HG03521 (cell line): ENCODE measurements at regions not wholly inside any gene's neighbourhood (a gene's known extent, or its start where the extent isn't known, plus 50 kb on each side); places are given as distances from the start of the nearest gene placed in this dataset.

Source experiments
- ATAC-seq: cut with Tn5 transposase; IDR thresholded peaks from one replicate; pipeline ENCODE4 v1.9.1; 2021; ENCODE audit warnings: mild to moderate bottlenecking, moderate library complexity; ENCODE audit not compliant: unreplicated experiment

DNA sequence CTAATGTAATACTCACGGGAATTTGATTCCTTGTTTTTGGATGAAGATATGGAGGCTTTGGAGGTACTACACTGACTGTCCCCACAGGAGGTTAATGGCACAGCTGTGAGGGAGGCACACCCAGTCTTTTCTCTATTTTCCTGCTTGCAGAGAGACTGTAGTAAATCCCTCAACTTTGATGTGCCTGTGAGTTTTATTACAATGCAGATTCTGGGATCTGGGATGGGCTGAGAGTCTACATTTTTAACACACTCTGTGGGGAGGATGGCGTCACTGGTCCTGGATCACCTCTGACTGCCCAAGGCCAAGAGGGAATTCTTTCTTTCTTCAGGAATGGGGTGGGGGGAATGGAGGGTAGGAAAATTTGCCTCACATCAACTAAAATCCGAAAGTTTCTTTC, 80.2 kb upstream of the NTM start:
- no peak for ATAC-seq

DNA sequence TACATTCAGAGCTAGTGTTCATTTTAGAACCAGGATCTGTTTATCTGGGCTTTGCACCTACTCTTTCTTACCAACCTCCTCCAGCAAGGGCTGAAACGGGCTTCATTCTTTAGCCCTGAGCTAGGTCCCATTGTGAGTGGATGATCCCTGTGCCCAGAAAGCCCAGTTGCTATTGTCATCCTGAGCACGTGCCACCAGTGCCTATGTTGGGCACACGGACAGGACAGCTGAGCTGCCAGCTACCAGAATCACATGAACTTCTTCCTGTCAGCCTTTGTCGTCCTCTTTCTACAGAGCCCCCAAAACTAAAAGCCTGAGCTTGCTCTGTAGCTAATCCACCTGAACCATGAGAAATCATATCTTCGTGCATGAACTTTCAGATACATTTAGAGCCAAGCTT, 74.4 kb upstream of the NTM start:
- no peak for ATAC-seq

DNA sequence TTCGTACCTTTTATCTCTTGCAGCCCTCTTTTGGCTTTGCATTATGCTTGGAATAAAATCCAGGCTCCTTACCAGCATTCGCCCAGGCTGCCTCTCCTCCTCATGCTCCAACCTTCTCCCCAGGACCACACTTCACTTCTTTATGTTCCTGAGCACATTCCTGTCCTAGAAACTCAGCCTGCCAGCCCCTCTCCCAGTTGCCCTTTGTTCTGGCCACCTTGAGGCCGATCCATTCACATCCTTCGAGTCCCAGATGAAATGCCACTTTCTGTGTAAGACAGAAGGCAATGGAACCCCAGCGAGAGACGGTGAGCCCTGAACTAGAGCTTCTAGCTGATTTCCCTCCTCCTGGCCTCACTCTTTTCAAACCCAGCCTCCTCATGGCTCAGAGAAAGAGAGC, 73.0 kb upstream of the NTM start:
- ATAC-seq: no peak

DNA sequence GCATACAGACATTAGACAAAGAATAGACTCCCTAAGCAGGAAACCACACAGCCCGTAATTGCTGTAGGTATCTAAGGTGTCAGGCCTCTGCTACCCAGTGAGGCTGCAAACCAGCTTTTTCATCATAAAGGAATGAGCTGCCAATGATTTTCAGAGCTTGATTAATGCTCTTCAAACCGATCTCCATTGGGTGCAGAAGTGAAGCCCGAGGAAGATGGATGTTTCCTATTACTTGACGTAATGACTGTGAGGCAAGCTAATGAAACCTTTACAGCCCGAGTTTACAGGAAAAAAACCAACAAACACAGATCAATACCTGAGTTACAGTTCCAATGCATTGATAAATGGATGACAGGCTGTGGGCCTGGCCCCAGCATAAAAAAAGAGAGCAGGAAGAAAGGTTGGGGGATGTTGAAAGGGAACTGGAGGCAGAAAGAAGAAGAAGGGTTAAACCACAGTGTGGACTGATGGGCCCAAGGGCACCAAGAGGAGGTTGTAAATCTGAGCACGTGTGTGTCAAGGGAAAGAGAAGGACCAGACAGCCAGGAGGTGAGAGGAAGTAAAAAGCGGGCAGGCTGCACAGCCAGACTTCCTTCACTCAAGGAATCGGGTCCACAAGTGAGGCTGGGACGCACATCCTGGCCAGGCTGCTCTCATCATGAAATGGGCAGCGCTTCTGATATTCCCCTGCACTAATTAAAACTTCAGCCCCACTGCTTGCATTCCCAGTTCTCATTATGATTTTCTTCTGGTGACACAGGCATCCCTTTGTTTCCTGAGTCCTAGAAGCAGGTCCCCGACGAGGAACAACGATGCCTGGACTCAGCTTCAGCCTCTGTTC, 70.6 kb upstream of the NTM start:
- no peak for ATAC-seq

DNA sequence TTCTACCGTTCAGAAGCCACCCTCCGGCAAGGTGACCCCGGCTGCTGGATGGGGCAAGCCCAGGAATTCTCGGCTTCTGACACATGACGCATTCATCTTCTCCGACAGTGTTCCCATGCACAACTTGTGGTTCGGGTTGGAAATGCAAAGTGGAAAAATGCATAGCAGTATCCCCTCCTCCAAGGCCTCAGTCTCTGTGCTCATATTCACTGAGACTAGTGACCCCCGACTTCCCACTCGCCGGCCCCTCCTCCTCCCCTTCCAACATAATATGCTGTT, 70.0 kb upstream of the NTM start:
- ATAC-seq: no peak

DNA sequence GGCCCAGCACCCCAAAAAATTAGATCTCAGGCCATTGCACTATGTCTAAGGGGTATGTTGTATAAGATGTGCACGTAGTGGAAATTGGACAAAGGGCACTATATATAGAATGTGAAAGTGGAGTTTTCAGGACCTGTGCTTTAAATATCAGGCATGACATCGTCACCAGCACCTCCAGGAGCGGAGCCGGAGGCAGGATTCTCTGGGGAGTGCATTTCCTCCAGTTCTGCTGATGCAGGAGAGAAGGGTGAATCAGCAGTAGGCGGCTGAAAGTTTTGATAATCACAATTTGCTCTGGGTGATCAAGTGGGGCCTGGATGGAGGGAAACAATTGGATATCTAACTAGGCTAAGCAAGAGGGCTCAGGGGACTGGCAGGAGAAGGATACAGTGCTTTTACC, 69.1 kb upstream of the NTM start:
- ATAC-seq: no peak

DNA sequence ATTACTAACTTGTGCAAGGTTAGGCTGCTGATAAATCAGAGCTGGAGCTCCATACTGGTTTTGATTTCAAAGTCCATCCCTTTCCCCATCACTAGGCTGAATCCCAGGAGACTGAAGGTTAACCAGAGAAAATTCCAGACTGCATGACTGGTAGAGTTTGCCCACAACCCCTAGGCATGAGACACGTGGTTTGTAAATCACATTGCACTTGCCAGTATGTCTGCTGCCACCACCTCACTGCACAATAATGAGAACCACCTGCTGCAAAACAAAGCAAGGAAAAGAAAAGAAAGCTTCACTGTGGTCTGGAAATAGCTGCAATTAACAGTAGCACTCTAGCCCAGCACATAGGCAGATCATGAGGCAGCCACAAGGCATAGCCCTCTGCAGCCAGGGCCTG, 67.6 kb upstream of the NTM start:
- no peak for ATAC-seq

DNA sequence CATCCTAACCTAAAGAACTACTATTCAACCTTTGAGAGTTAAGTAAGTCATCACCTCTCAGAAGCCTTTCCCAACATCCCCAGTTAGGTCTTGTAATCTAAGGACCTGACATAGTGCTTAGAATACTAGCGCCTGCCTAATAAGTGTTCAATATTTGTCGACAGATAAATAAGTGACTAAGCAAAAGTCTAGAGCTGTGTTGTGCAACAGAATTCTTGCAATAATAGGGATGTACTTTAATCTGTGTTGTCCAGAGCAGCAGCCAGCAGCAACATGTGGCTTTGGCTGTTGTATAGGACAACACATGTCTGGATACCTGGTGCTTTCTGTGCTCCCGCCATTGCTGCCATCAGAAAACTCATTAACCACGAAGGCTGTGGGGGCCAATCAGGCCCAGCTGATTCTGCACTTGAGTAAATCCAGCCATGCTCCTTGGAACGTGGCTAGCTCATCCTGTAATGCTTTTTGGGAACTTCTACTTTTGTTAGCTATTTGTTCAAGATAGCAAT, 66.8 kb upstream of the NTM start:
- ATAC-seq: no peak

DNA sequence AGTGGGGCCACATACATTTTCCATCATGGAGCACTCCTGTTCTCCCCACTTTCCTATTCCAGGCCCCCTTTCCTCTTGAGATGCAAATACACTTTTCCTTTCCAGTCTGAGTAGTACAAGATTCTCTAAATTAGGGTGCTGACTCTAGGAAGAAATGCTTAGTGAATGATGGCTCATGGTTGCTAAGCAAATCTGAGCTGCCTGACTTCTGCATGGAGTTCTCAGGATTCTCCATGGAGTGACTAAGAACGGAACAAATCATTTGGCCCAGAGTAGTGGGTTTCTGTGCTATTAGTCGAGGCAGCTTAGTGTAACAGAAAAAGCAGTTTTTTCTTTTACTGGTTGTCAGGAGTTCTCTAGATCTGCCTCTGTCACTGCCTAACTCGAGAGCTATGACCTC, 65.4 kb upstream of the NTM start:
- no peak for ATAC-seq

DNA sequence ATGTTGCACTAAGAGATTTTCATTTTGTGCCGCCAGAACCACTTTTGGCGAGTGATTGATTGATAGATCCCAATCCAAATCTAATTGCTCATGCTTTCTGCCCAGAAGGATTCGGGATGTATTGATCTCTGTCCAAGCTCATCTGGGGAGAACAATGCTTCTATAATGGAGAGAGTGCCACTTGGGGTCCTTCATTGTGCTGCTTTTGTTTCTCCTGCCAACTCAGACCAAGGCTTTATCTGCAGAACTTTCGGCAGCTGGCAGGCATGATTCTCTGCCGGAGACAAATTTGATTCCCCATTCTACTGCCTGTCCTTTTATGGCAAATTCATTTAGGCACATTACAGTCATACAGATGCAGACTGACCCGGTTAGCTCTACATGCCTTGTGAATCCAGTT, 62.9 kb upstream of the NTM start:
- ATAC-seq: no peak

DNA sequence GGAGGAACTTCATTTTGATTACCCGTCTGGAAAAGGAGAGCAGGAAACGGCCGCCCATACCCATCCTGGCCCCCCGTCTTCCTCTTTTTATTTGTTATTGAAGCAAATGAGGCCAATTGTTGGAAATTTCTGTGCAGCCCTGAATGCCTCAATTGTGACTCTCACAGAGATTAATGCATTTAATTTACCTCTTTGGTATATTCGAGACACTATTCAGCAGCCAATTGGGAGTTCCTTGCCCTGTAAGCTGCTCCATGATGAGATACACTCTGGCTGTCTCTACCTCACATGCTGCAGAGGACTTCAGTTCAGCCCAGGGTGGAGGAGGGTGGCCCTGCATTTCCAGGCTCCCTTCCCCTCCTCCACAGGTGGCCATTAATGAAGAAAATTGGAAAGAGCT, 60.6 kb upstream of the NTM start:
- ATAC-seq: no peak

DNA sequence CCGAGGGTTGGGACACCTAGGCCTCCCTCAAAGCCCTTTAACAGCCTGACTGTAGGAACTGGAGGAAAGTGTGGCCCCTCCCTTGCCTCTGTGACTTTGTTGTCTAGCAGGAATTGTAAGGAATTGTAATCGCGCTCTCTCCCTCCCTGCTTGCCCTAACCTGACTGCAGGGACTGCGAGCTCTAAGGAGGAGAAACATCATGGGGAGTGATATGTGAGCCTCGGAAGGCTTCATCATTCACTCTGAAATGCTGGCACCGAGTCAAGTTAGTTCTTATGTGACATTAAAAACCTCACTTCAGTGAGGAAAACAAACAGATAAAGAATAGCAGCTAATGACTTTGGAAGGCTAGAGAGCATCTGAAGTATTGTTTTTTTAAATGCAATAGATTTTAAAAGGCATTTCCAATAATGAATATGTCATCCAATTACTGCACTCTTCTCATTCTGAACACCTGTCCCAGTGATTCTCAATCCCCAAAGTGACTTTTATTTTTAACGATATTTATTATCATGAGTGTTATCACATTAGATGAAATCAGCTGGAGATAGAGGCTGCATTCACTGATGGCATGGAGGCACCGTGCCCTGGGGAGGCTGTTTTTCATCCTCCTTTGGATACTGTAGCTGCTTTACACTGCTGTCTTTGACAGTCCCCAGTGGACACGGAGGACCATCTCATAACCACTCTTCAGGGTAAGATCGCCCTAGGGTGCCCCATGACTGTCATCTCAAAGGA, 58.5 kb upstream of the NTM start:
- no peak for ATAC-seq
